DMS153 (cell line): ENCODE measurements at regions not wholly inside any gene's neighbourhood (a gene's known extent, or its start where the extent isn't known, plus 50 kb on each side); places are given as distances from the start of the nearest gene placed in this dataset.
"Not testable (repeated sequence)": the region's sequence is repeated elsewhere in the genome, so short reads cannot be mapped to it uniquely, and the experiment has no call there.

Experiments
- DNase-seq: peaks from one replicate; lab custom pipeline; 2025; lab: John Stamatoyannopoulos, UW

- DNase-seq = no peak
These were observed 49.8 kb downstream of the ABCC12 start for GRCh38 chr16:48105976-48106375.

GRCh38 chr16:48105456-48105855 lies 50.3 kb downstream of the ABCC12 start:
- no peak for DNase-seq

- no peak for DNase-seq
These were observed 52.2 kb downstream of the ABCC12 start for GRCh38 chr16:48103591-48103990.

- DNase-seq = peak; percentile 20
These were observed 53.4 kb downstream of the ABCC12 start for GRCh38 chr16:48102083-48103008.

- no peak for DNase-seq
These were observed 54.6 kb downstream of the ABCC12 start for GRCh38 chr16:48101069-48101674.

GRCh38 chr16:48099455-48099854 lies 56.3 kb downstream of the ABCC12 start:
- no peak for DNase-seq

- no peak for DNase-seq
These were observed 57.3 kb downstream of the ABCC12 start for GRCh38 chr16:48098472-48098871.

GRCh38 chr16:48091117-48091516 lies 64.7 kb downstream of the ABCC12 start:
- no peak for DNase-seq

- no peak for DNase-seq
These were observed 66.6 kb downstream of the ABCC12 start for GRCh38 chr16:48089053-48089792.

- DNase-seq = no peak
These were observed 68.2 kb downstream of the ABCC12 start for GRCh38 chr16:48087639-48088038.

- DNase-seq = no peak
These were observed 69.4 kb downstream of the ABCC12 start for GRCh38 chr16:48086422-48086821.

- DNase-seq = no peak
These were observed 70.1 kb downstream of the ABCC12 start for GRCh38 chr16:48085729-48086128.

- no peak for DNase-seq
These were observed 71.0 kb downstream of the ABCC12 start for GRCh38 chr16:48084826-48085225.

- DNase-seq = no peak
These were observed 73.3 kb downstream of the ABCC12 start for GRCh38 chr16:48082516-48082915.

- DNase-seq = no peak
These were observed 74.1 kb downstream of the ABCC12 start for GRCh38 chr16:48081656-48082055.

- DNase-seq = no peak
These were observed 79.3 kb downstream of the ABCC12 start for GRCh38 chr16:48076455-48077012.

GRCh38 chr16:48075398-48075797 lies 80.4 kb downstream of the ABCC12 start:
- DNase-seq = no peak

- DNase-seq = no peak
These were observed 88.4 kb downstream of the ABCC12 start for GRCh38 chr16:48067388-48067787.

GRCh38 chr16:48064971-48065370 lies 90.8 kb downstream of the ABCC12 start:
- DNase-seq = no peak

- no peak for DNase-seq
These were observed 93.1 kb downstream of the ABCC12 start for GRCh38 chr16:48062681-48063080.

GRCh38 chr16:48059936-48060335 lies 95.9 kb downstream of the ABCC12 start:
- DNase-seq = no peak

- DNase-seq = not testable (repeated sequence)
These were observed 96.6 kb downstream of the ABCC12 start for GRCh38 chr16:48059190-48059589.
